Epithelial cell of proximal tubule (primary cell): ENCODE measurements at regions not wholly inside any gene's neighbourhood (a gene's known extent, or its start where the extent isn't known, plus 50 kb on each side); places are given as distances from the start of the nearest gene placed in this dataset.

Experiments used
- DNase-seq: peaks from one replicate; pipeline ENCODE4 v3.0.0-alpha.2; 2011; ENCODE audit warnings: low read depth
- H3K4me3 ChIP-seq: 2 replicates; pipeline ENCODE4 v1.5.1; 2011; ENCODE audit warnings: low read depth, mild to moderate bottlenecking, low read length
- CTCF ChIP-seq: conservative IDR thresholded peaks from 2 replicates; pipeline ENCODE4 v1.5.1; 2012; ENCODE audit warnings: low read depth, mild to moderate bottlenecking, low read length

DNA sequence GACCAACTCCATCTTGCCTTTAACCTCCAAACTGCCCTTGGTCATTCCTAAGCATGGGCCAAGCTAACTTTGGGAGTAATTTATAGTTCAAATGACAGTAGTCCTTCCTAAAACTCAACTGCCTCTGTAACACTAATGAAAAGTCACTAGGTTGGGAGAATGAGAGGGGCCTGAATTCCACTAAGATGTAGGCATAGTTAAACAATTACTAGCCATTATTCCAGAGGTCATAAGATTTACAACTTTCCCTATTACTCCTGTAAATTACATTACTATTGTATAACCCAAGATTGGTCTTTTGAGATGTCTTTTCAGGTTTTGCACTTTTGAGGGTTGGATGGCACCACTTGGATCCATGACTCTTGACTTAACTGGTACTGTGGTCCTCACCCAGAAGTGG, 94.6 kb downstream of the SPP2 start:
- DNase-seq = no peak
- TF ChIP-seq CTCF = no peak
- H3K4me3 ChIP-seq = no peak overlapping the region

DNA sequence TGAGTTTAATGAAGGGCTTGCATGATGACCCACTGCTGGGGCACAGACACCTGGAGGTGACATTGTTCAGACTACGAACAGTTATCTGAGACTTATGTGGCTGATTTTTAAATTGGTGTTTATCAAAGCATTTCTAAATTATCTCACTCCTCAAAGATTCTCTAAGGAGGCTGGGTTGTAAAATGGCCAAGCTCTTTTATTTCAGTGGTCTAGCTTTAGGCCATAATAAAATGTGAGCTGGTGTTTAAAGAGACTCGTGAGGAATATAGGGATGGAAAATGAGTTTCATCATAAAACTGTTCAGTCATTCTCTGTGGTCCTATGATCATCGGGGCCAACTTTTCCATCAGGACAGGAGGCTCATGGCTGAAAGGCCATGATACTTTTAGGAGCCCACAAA, 93.4 kb downstream of the SPP2 start:
- no peak for DNase-seq
- TF ChIP-seq CTCF = no peak
- H3K4me3 ChIP-seq = no peak overlapping the region

GRCh38 chr2:234142530-234142929, 92.0 kb downstream of the SPP2 start:
- no peak for DNase-seq
- no peak overlapping the region for H3K4me3 ChIP-seq
- no peak for TF ChIP-seq CTCF

DNA sequence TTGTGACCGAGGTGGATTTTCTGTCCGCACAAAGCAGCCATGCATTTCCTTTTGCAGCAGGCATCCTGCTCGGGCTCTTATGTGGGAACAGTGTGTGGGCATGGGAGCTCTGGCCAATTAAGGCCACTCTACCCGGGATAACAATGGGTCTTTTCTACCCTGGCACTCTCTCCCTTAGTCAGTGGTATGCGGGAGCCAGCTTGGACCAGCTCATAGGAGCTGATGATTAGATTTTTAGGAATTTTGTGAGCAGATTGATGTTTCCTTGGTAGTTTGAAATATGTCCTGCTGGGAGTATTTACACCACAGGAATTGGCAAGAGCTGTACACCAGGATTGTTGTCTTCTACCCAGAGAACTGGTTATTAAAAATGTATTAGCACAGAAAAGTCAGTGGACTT, 89.3 kb downstream of the SPP2 start:
- no peak overlapping the region for H3K4me3 ChIP-seq
- no peak for TF ChIP-seq CTCF
- no peak for DNase-seq

GRCh38 chr2:234138836-234139235, 88.3 kb downstream of the SPP2 start:
- no peak for DNase-seq
- no peak overlapping the region for H3K4me3 ChIP-seq
- no peak for TF ChIP-seq CTCF

- peak; percentile 72 for DNase-seq
- H3K4me3 ChIP-seq = no peak overlapping the region
- no peak for TF ChIP-seq CTCF
Measured at GRCh38 chr2:234137400-234138014, 87.0 kb downstream of the SPP2 start.

- peak; percentile 43 for TF ChIP-seq CTCF
- no peak for DNase-seq
- no peak overlapping the region for H3K4me3 ChIP-seq
Measured at GRCh38 chr2:234136461-234136860, 86.0 kb downstream of the SPP2 start.
